Heart left ventricle (tissue), 16 donors: ENCODE measurements at regions not wholly inside any gene's neighbourhood (a gene's known extent, or its start where the extent isn't known, plus 50 kb on each side); places are given as distances from the start of the nearest gene placed in this dataset.

Experiments used
- ATAC-seq, 4 donors: fragments of 200-7000 bp; cut with Tn5 transposase; one replicate each; pipeline ENCODE4 v1.9.1; 2020 to 2022; ENCODE audit warnings: moderate library complexity in 4 of 4, mild to moderate bottlenecking in 3 of 4, moderate number of reproducible peaks in 1 of 4
- DNase-seq, 5 donors: peaks; one replicate each; pipeline ENCODE4 v3.0.0-alpha.2; 2020
- H3K27ac ChIP-seq, 12 donors: fragments of 200-600 bp; sonication (generic) in 4 of 12; one replicate each; pipeline versions ENCODE4 v1.5.0 to v1.8.0; 2016 to 2022; ENCODE audit warnings: mild to moderate bottlenecking in 2 of 12
- H3K27me3 ChIP-seq, 9 donors: fragments of 200-600 bp; sonication (generic) in 2 of 9; one replicate each; pipeline versions ENCODE4 v1.5.1 to v1.8.0; 2016 to 2022; ENCODE audit warnings: mild to moderate bottlenecking in 3 of 9
- H3K36me3 ChIP-seq, 9 donors: fragments of 200-600 bp; sonication (generic) in 2 of 9; one replicate each; pipeline versions ENCODE4 v1.5.0 to v1.8.0; 2018 to 2022; ENCODE audit warnings: mild to moderate bottlenecking in 2 of 9
- H3K4me1 ChIP-seq, 12 donors: fragments of 200-600 bp; sonication (generic) in 4 of 12; one replicate each; pipeline versions ENCODE4 v1.5.0 to v1.8.0; 2016 to 2022; ENCODE audit warnings: mild to moderate bottlenecking in 3 of 12
- H3K4me3 ChIP-seq, 12 donors: fragments of 200-600 bp; sonication (generic) in 4 of 12; one replicate each; pipeline versions ENCODE4 v1.5.0 to v1.8.0; 2017 to 2022; ENCODE audit warnings: mild to moderate bottlenecking in 9 of 12, moderate library complexity in 4 of 12
- H3K9me3 ChIP-seq, 12 donors: fragments of 200-600 bp; sonication (generic) in 4 of 12; one replicate each; pipeline versions ENCODE4 v1.5.0 to v1.8.0; 2016 to 2022; ENCODE audit warnings: mild to moderate bottlenecking in 1 of 12
- CTCF ChIP-seq, 12 donors: fragments of 200-600 bp; sonication (generic) in 4 of 12; IDR thresholded peaks; one replicate each; pipeline versions ENCODE4 v1.5.0 to v1.8.0; 2018 to 2022; ENCODE audit warnings: antibody characterized with exemption in 12 of 12, mild to moderate bottlenecking in 5 of 12
- POLR2A ChIP-seq, 2 donors: fragments of 450-650 bp; IDR thresholded peaks; one replicate each; pipeline ENCODE4 v1.6.1; 2017; ENCODE audit warnings: antibody characterized with exemption in 2 of 2, mild to moderate bottlenecking in 2 of 2, moderate library complexity in 2 of 2
- WGBS, 4 donors: extraction: QIAGEN DNeasy Blood & Tissue Kit in 2 of 4; methylation state at CpG; one replicate each; pipeline versions ENCODE4 v1.1.5 to v1.1.7; 2013 to 2018; 5-methylcytosine and 5-hydroxymethylcytosine counted together
- intact Hi-C, 10 donors: fragments of 100-400 bp; cut with DNase I; formaldehyde crosslinking; loops; one replicate each; pipeline versions ENCODE4 v1.11.1 to v1.14.2; 2022
- donor health status: ischemic (EF 13 %, LVEDD 7.1; RV severe dilation, severe dysfunction).
- donor health status: healthy with polysubstance abuse.
- donor health status: DM: no; HTN: yes; CAD: no.
- donor health status: DM: no; HTN: no; CAD: no.
- donor health status: ischemic (EF 25% LVEDD 6.9; RV normal size, moderate dysfunction).
- donor health status: ischemic (EF 25% LVEDD 5.7; RV mildly dilated, moderate dysfunction).
- donor health status: healthy.
- donor health status: DM: yes; HTN: yes; CAD: no.
- donor health status: ischemic (EF 35%, LVEDD 5.7; RV mildly dilated, moderate dysfunction).
- donor health status: nonischemic (EF 11% LVEDD 7.7; RV severe dilation, severe dysfunction).
- donor health status: DM: yes; HTN: yes; CAD: no.
- donor health status: PGD.
- donor health status: ischemic (EF 29% LVEDD 5.4; RV normal size, mild dysfunction).
- donor health status: nonischemic (EF 23%, LVEDD 6.1; RV moderate dilation, normal function).

- no peaks in the 10 kb centered on the region for H3K9me3 ChIP-seq
- H3K27ac ChIP-seq, result no peak overlapping the region
- TF ChIP-seq POLR2A (IDR thresholded peaks at IDR 0.05) (no peak), CTCF (IDR thresholded peaks at IDR 0.05) (no peak)
- no peak for DNase-seq
- intact Hi-C loops, result no loop called here
- peaks cover 0 to 9% (median 5%) of the 10 kb centered on the region in 12 donors for H3K4me1 ChIP-seq
- 85 to 94% (median 91%) methylated on average over 5 of the region's 5 CpGs for WGBS, 4 donors
- no peaks in the 10 kb centered on the region for H3K36me3 ChIP-seq
- H3K4me3 ChIP-seq, result no peak overlapping the region
- no peaks in the 10 kb centered on the region for H3K27me3 ChIP-seq
- ATAC-seq, result no peak
Observed at GRCh38 chr2:20128506-20129330, 77.3 kb upstream of the LAPTM4A start.

- intact Hi-C loops, result no loop called here
- peak overlapping the region in 10 of 12 donors; percentile 5 to 76 (median 66) for H3K27ac ChIP-seq
- no peaks in the 10 kb centered on the region for H3K9me3 ChIP-seq
- peak in 3 of 4 donors; percentile 15 to 54 (median 52) for ATAC-seq
- H3K36me3 ChIP-seq, result no peaks in the 10 kb centered on the region
- no peaks in the 10 kb centered on the region for H3K27me3 ChIP-seq
- DNase-seq, result no peak
- 61 to 86% (median 80%) methylated on average over 3 of the region's 3 CpGs for WGBS, 4 donors
- peaks cover 0 to 9% (median 5%) of the 10 kb centered on the region in 12 donors for H3K4me1 ChIP-seq
- TF ChIP-seq CTCF (IDR thresholded peaks at IDR 0.05), result no peak
- no peak for TF ChIP-seq POLR2A (IDR thresholded peaks at IDR 0.05)
- H3K4me3 ChIP-seq, result no peak overlapping the region
Observed at GRCh38 chr2:20126469-20126868, 75.0 kb upstream of the LAPTM4A start.

- Histone ChIP-seq H3K4me1 (peaks cover 0 to 9% (median 5%) of the 10 kb centered on the region in 12 donors), H3K27ac (peak overlapping the region in 10 of 12 donors; percentile 5 to 76 (median 66)), H3K9me3 (no peaks in the 10 kb centered on the region), H3K27me3 (no peaks in the 10 kb centered on the region), H3K36me3 (no peaks in the 10 kb centered on the region), H3K4me3 (no peak overlapping the region)
- TF ChIP-seq POLR2A (IDR thresholded peaks at IDR 0.05) (no peak), CTCF (IDR thresholded peaks at IDR 0.05) (no peak)
- ATAC-seq (peak; percentile 35 to 83 (median 53)), DNase-seq (no peak)
- 25 to 56% (median 53%) methylated on average over 2 to 3 of the region's 3 CpGs; no CpG with 5 or more reads in 1 of the 4 donors for WGBS, 4 donors
- intact Hi-C loops, result no loop called here
Observed at GRCh38 chr2:20126040-20126439, 74.6 kb upstream of the LAPTM4A start.

- H3K27me3 ChIP-seq, result no peaks in the 10 kb centered on the region
- DNase-seq, result no peak
- intact Hi-C loops, result no loop called here
- peak overlapping the region in 7 of 12 donors; percentile 4 to 76 (median 44) for H3K27ac ChIP-seq
- H3K4me3 ChIP-seq, result no peak overlapping the region
- no peaks in the 10 kb centered on the region for H3K9me3 ChIP-seq
- ATAC-seq, result no peak
- peaks cover 0 to 9% (median 5%) of the 10 kb centered on the region in 12 donors for H3K4me1 ChIP-seq
- no peaks in the 10 kb centered on the region for H3K36me3 ChIP-seq
- WGBS, 4 donors, result 90 to 96% (median 94%) methylated on average over 3 of the region's 3 CpGs
- TF ChIP-seq POLR2A (IDR thresholded peaks at IDR 0.05) (no peak), CTCF (IDR thresholded peaks at IDR 0.05) (no peak)
Observed at GRCh38 chr2:20125616-20126015, 74.2 kb upstream of the LAPTM4A start.
